ENCODE measurements at regions not wholly inside any gene's neighbourhood (a gene's known extent, or its start where the extent isn't known, plus 50 kb on each side); places are given as distances from the start of the nearest gene placed in this dataset.

DNA sequence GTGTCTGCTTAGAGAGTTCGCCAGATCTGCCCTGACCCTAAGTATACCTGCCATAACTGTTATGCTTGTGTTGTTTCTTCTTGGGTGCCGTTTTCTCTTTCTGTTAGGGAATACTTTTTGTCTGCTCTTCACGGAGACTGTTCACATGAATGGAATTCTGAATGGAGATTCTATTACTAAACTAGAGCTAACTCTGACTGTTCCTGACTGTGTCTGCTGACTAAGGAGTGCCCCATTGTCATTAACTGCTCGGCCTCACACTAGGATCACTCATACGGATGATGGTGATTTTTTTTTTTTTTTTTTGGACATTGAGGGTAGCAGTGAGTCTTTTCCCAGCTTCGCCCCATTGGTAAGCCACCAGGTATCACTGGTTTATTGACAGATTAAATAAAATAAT, 104.8 kb upstream of the SLC8A1 start:
- DNase-seq = no peak
- Histone ChIP-seq H3K36me3 (ENCODE audit: control insufficient read depth, insufficient read depth, low read length) (no peaks in the 10 kb centered on the region), H3K4me3 (ENCODE audit: insufficient read depth, low read depth, low read length, poor library complexity, severe bottlenecking) (no peak overlapping the region), H3K27ac (ENCODE audit: insufficient read depth, low read length, poor library complexity, severe bottlenecking) (no peak overlapping the region), H3K27me3 (replicated peaks; ENCODE audit: control insufficient read depth, insufficient read depth, low read length, poor library complexity, severe bottlenecking) (no peaks in the 10 kb centered on the region), H3K9me3 (ENCODE audit: control insufficient read depth, low read length) (no peaks in the 10 kb centered on the region), H3K4me1 (ENCODE audit: control insufficient read depth, insufficient read depth, low read length, poor library complexity, severe bottlenecking) (no peaks in the 10 kb centered on the region)

- Histone ChIP-seq H3K27ac (ENCODE audit: insufficient read depth, low read length, poor library complexity, severe bottlenecking) (no peak overlapping the region), H3K4me1 (ENCODE audit: control insufficient read depth, insufficient read depth, low read length, poor library complexity, severe bottlenecking) (no peaks in the 10 kb centered on the region), H3K27me3 (replicated peaks; ENCODE audit: control insufficient read depth, insufficient read depth, low read length, poor library complexity, severe bottlenecking) (no peaks in the 10 kb centered on the region), H3K36me3 (ENCODE audit: control insufficient read depth, insufficient read depth, low read length) (no peaks in the 10 kb centered on the region), H3K9me3 (ENCODE audit: control insufficient read depth, low read length) (no peaks in the 10 kb centered on the region), H3K4me3 (ENCODE audit: insufficient read depth, low read depth, low read length, poor library complexity, severe bottlenecking) (no peak overlapping the region)
- no peak for DNase-seq
Measured at GRCh38 chr2:40558761-40559160, 106.9 kb upstream of the SLC8A1 start.

GRCh38 chr2:40559175-40559574, 107.3 kb upstream of the SLC8A1 start:
- no peaks in the 10 kb centered on the region for H3K4me1 ChIP-seq (ENCODE audit: control insufficient read depth, insufficient read depth, low read length, poor library complexity, severe bottlenecking)

DNA sequence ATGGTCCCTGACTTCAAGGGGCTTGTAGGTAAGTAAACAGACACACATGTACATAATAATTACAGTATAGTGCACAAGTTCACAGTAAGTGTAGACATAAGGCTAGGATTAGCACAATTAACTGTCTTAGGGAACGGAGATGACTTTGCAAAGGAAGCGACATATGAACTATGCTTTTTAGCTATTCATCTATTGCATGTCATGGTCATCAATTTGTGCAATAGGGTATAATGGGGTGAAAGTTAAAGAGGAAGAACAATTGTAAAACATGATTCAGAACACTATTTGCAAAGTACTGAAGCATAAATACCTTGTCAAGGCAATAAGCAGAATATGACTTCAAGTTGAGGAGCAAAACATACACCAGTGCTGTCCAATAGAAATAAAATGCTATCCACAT, 112.3 kb upstream of the SLC8A1 start:
- Histone ChIP-seq H3K27me3 (replicated peaks; ENCODE audit: control insufficient read depth, insufficient read depth, low read length, poor library complexity, severe bottlenecking) (no peaks in the 10 kb centered on the region), H3K4me1 (ENCODE audit: control insufficient read depth, insufficient read depth, low read length, poor library complexity, severe bottlenecking) (no peaks in the 10 kb centered on the region), H3K4me3 (ENCODE audit: insufficient read depth, low read depth, low read length, poor library complexity, severe bottlenecking) (no peak overlapping the region), H3K9me3 (ENCODE audit: control insufficient read depth, low read length) (no peaks in the 10 kb centered on the region), H3K27ac (ENCODE audit: insufficient read depth, low read length, poor library complexity, severe bottlenecking) (no peak overlapping the region), H3K36me3 (ENCODE audit: control insufficient read depth, insufficient read depth, low read length) (no peaks in the 10 kb centered on the region)
- no peak for DNase-seq

More at GRCh38 chr2:40559175-40559574, 107.3 kb upstream of the SLC8A1 start:
- Histone ChIP-seq H3K9me3 (ENCODE audit: control insufficient read depth, low read length) (no peaks in the 10 kb centered on the region), H3K36me3 (ENCODE audit: control insufficient read depth, insufficient read depth, low read length) (no peaks in the 10 kb centered on the region), H3K27me3 (replicated peaks; ENCODE audit: control insufficient read depth, insufficient read depth, low read length, poor library complexity, severe bottlenecking) (no peaks in the 10 kb centered on the region), H3K27ac (ENCODE audit: insufficient read depth, low read length, poor library complexity, severe bottlenecking) (no peak overlapping the region), H3K4me3 (ENCODE audit: insufficient read depth, low read depth, low read length, poor library complexity, severe bottlenecking) (no peak overlapping the region)
- no peak for DNase-seq

DNA sequence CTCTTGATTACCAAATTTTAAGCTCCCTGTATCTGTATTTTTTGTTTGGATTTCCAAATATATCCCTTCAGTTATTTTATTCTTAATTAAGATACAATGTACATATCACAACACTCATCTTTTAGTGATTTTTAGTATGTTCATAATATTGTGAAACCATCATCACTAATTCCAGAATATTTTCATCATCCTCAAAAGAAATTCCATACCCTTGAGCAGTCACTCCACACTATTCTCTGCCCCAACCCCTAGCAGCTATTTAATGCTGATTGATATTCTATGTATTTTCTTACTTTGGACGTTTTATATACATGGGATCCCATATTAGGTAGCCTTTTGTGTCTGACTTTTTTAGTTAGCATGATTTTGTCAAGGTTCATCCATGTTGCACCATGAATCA, 127.4 kb upstream of the SLC8A1 start:
- H3K27me3 ChIP-seq (replicated peaks; ENCODE audit: control insufficient read depth, insufficient read depth, low read length, poor library complexity, severe bottlenecking) = no peaks in the 10 kb centered on the region
- no peaks in the 10 kb centered on the region for H3K36me3 ChIP-seq (ENCODE audit: control insufficient read depth, insufficient read depth, low read length)
- no peak overlapping the region for H3K4me3 ChIP-seq (ENCODE audit: insufficient read depth, low read depth, low read length, poor library complexity, severe bottlenecking)
- H3K27ac ChIP-seq (ENCODE audit: insufficient read depth, low read length, poor library complexity, severe bottlenecking) = no peak overlapping the region
- no peaks in the 10 kb centered on the region for H3K9me3 ChIP-seq (ENCODE audit: control insufficient read depth, low read length)
- no peak for DNase-seq
- H3K4me1 ChIP-seq (ENCODE audit: control insufficient read depth, insufficient read depth, low read length, poor library complexity, severe bottlenecking) = no peaks in the 10 kb centered on the region

DNA sequence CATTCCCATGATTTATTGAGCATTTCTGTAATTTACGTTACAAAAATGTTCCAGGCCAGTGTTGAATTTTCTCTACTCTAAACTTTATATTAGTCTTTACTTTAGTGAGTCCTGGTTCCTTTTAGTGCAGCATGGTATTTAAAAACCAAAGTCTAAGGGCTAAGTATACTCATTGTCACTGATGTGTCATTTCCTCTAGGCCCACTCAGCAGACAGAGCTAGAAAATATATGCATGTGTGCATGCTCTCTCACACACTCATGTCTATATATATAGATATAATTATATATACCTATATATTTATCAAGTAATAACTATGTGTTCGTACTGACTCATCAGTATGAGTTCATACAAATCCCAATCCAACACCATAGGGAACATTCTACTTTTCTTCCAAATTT, 132.5 kb upstream of the SLC8A1 start:
- no peaks in the 10 kb centered on the region for H3K36me3 ChIP-seq (ENCODE audit: control insufficient read depth, insufficient read depth, low read length)
- H3K27ac ChIP-seq (ENCODE audit: insufficient read depth, low read length, poor library complexity, severe bottlenecking) = no peak overlapping the region
- no peaks in the 10 kb centered on the region for H3K27me3 ChIP-seq (replicated peaks; ENCODE audit: control insufficient read depth, insufficient read depth, low read length, poor library complexity, severe bottlenecking)
- no peaks in the 10 kb centered on the region for H3K9me3 ChIP-seq (ENCODE audit: control insufficient read depth, low read length)
- H3K4me3 ChIP-seq (ENCODE audit: insufficient read depth, low read depth, low read length, poor library complexity, severe bottlenecking) = no peak overlapping the region
- DNase-seq = no peak
- H3K4me1 ChIP-seq (ENCODE audit: control insufficient read depth, insufficient read depth, low read length, poor library complexity, severe bottlenecking) = no peaks in the 10 kb centered on the region

DNA sequence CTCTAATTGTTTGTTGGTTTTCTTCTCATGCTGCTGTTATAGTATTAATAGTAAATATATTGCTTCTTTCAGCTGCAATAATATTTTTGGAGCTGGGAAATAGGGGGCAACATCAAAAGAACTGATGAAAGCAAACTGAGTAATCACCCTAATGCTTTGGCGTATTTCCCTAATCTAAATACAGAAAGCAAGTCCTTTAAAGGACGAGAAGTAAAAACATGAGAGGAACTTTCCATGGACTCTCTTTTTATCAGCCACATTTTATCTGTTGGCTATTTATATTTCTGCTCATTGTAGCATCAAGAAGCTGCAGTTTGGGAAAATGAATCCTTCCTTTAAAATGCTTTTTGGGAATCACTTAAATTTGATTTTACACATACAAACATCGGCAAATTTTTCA, 139.9 kb upstream of the SLC8A1 start:
- no peaks in the 10 kb centered on the region for H3K36me3 ChIP-seq (ENCODE audit: control insufficient read depth, insufficient read depth, low read length)
- H3K9me3 ChIP-seq (ENCODE audit: control insufficient read depth, low read length) = no peaks in the 10 kb centered on the region
- no peak for DNase-seq
- no peak overlapping the region for H3K4me3 ChIP-seq (ENCODE audit: insufficient read depth, low read depth, low read length, poor library complexity, severe bottlenecking)
- no peaks in the 10 kb centered on the region for H3K4me1 ChIP-seq (ENCODE audit: control insufficient read depth, insufficient read depth, low read length, poor library complexity, severe bottlenecking)
- H3K27ac ChIP-seq (ENCODE audit: insufficient read depth, low read length, poor library complexity, severe bottlenecking) = no peak overlapping the region
- no peaks in the 10 kb centered on the region for H3K27me3 ChIP-seq (replicated peaks; ENCODE audit: control insufficient read depth, insufficient read depth, low read length, poor library complexity, severe bottlenecking)

GRCh38 chr2:40592218-40592617, 140.3 kb upstream of the SLC8A1 start:
- no peaks in the 10 kb centered on the region for H3K4me1 ChIP-seq (ENCODE audit: control insufficient read depth, insufficient read depth, low read length, poor library complexity, severe bottlenecking)
- no peak for DNase-seq
- no peaks in the 10 kb centered on the region for H3K9me3 ChIP-seq (ENCODE audit: control insufficient read depth, low read length)
- H3K27ac ChIP-seq (ENCODE audit: insufficient read depth, low read length, poor library complexity, severe bottlenecking) = no peak overlapping the region
- no peaks in the 10 kb centered on the region for H3K36me3 ChIP-seq (ENCODE audit: control insufficient read depth, insufficient read depth, low read length)
- no peak overlapping the region for H3K4me3 ChIP-seq (ENCODE audit: insufficient read depth, low read depth, low read length, poor library complexity, severe bottlenecking)
- no peaks in the 10 kb centered on the region for H3K27me3 ChIP-seq (replicated peaks; ENCODE audit: control insufficient read depth, insufficient read depth, low read length, poor library complexity, severe bottlenecking)

- Histone ChIP-seq H3K27me3 (replicated peaks; ENCODE audit: control insufficient read depth, insufficient read depth, low read length, poor library complexity, severe bottlenecking) (no peaks in the 10 kb centered on the region), H3K4me3 (ENCODE audit: insufficient read depth, low read depth, low read length, poor library complexity, severe bottlenecking) (no peak overlapping the region), H3K36me3 (ENCODE audit: control insufficient read depth, insufficient read depth, low read length) (no peaks in the 10 kb centered on the region), H3K9me3 (ENCODE audit: control insufficient read depth, low read length) (no peaks in the 10 kb centered on the region), H3K27ac (ENCODE audit: insufficient read depth, low read length, poor library complexity, severe bottlenecking) (no peak overlapping the region), H3K4me1 (ENCODE audit: control insufficient read depth, insufficient read depth, low read length, poor library complexity, severe bottlenecking) (no peaks in the 10 kb centered on the region)
- DNase-seq = no peak
Measured at GRCh38 chr2:40606862-40607261, 155.0 kb upstream of the SLC8A1 start.

- no peak for DNase-seq
- no peaks in the 10 kb centered on the region for H3K36me3 ChIP-seq (ENCODE audit: control insufficient read depth, insufficient read depth, low read length)
- no peak overlapping the region for H3K4me3 ChIP-seq (ENCODE audit: insufficient read depth, low read depth, low read length, poor library complexity, severe bottlenecking)
- no peaks in the 10 kb centered on the region for H3K4me1 ChIP-seq (ENCODE audit: control insufficient read depth, insufficient read depth, low read length, poor library complexity, severe bottlenecking)
- H3K9me3 ChIP-seq (ENCODE audit: control insufficient read depth, low read length) = no peaks in the 10 kb centered on the region
- no peaks in the 10 kb centered on the region for H3K27me3 ChIP-seq (replicated peaks; ENCODE audit: control insufficient read depth, insufficient read depth, low read length, poor library complexity, severe bottlenecking)
- H3K27ac ChIP-seq (ENCODE audit: insufficient read depth, low read length, poor library complexity, severe bottlenecking) = no peak overlapping the region
Measured at GRCh38 chr2:40611196-40611595, 159.3 kb upstream of the SLC8A1 start.

DNA sequence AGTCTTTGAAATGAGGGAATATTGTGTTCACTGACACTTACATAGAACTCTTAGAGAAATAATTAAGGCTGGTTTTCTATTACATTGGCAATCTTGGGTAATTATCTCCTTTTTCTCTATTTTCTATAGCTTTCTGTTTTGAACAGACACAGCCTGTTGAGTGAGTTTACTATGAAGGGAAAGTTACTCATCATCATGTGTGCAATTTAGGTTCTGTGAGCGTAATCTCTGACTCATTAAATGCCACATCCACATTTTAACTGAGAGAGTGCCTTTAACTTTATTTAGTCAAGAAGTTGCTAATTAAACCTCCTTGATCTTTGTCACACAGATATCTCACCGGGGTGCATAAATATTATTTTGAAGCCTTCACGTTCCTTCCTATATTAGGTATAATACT, 174.0 kb upstream of the SLC8A1 start:
- Histone ChIP-seq H3K9me3 (ENCODE audit: control insufficient read depth, low read length) (no peaks in the 10 kb centered on the region), H3K27ac (ENCODE audit: insufficient read depth, low read length, poor library complexity, severe bottlenecking) (no peak overlapping the region), H3K4me3 (ENCODE audit: insufficient read depth, low read depth, low read length, poor library complexity, severe bottlenecking) (no peak overlapping the region), H3K36me3 (ENCODE audit: control insufficient read depth, insufficient read depth, low read length) (no peaks in the 10 kb centered on the region), H3K27me3 (replicated peaks; ENCODE audit: control insufficient read depth, insufficient read depth, low read length, poor library complexity, severe bottlenecking) (no peaks in the 10 kb centered on the region), H3K4me1 (ENCODE audit: control insufficient read depth, insufficient read depth, low read length, poor library complexity, severe bottlenecking) (no peaks in the 10 kb centered on the region)
- DNase-seq = no peak

Data from effector memory CD4-positive, alpha-beta T cell (primary cell).